ENCODE measurements at regions not wholly inside any gene's neighbourhood (a gene's known extent, or its start where the extent isn't known, plus 50 kb on each side); places are given as distances from the start of the nearest gene placed in this dataset.

DNA sequence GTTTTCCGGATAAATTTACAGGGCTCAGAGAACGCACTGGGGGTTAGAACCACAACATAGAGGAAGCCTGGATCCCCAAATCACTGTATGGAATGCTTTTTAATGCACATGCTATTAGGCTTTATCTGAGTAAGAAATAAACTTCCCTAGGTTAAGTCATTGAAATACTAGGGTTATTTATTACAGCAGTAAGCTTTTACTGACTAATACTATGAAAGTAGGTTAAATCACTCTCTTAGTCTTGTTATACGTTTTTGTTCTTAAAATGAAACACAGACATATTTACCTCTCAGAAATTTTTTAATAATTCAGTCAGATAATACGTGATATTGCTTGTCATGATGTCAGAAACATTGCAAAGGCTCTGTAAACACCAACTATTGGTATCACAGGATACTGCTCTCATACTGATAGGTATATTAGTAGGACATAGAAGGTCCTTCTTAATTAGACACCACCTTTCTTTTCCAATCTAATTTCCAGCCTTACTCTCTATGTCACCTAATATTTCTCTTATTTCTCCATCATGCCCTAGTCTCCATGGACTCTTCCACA lies 162.7 kb upstream of the NYAP2 start:
- DNase-seq (ENCODE audit: low read depth, low spot score) (no peak), FAIRE-seq (no peak)
- TF ChIP-seq GATA2 (IDR thresholded peaks at IDR 0.05; ENCODE audit: insufficient read depth, insufficient read length, low read depth, low read length) (no peak), JUN (IDR thresholded peaks at IDR 0.05; ENCODE audit: borderline replicate concordance, insufficient read depth, insufficient read length, low read depth) (no peak)
- Histone ChIP-seq H3K9ac (replicated peaks; ENCODE audit: extremely low read depth, insufficient read depth, low read length) (no peak overlapping the region), H3K4me1 (ENCODE audit: control insufficient read depth, extremely low read depth, insufficient read depth, low read length) (no peaks in the 10 kb centered on the region), H3K4me2 (ENCODE audit: insufficient read depth, low read length) (no peak overlapping the region), H2AFZ (ENCODE audit: low read depth, low read length) (no peak overlapping the region), H4K20me1 (replicated peaks; ENCODE audit: control insufficient read depth, extremely low read depth, insufficient read depth, low read length) (no peaks in the 10 kb centered on the region), H3K79me2 (ENCODE audit: control insufficient read depth, insufficient read depth, low read length) (no peaks in the 10 kb centered on the region), H3K4me3 (replicated peaks in 1 of 3; ENCODE audit: insufficient read depth in 1 of 3, low read depth in 1 of 3, low read length in 3 of 3) (no peak overlapping the region), H3K9me3 (replicated peaks; ENCODE audit: control insufficient read depth, insufficient read depth, low read length) (no peaks in the 10 kb centered on the region), H3K27ac (ENCODE audit: insufficient read depth, low read depth, low read length) (no peak overlapping the region), H3K27me3 (ENCODE audit: control insufficient read depth in 2 of 2, insufficient read depth in 2 of 2, low read length in 2 of 2) (no peaks in the 10 kb centered on the region), H3K36me3 (ENCODE audit: control insufficient read depth in 2 of 2, extremely low read depth in 1 of 2, insufficient read depth in 2 of 2, low read length in 2 of 2) (no peaks in the 10 kb centered on the region), H3K9me1 (replicated peaks; ENCODE audit: control insufficient read depth, extremely low read depth, insufficient read depth, low read length) (no peaks in the 10 kb centered on the region)
- BruUV-seq (replicated peaks) = no TSS peak
- ChIA-PET POLR2A (no interaction called here), CTCF (no interaction called here)
- intact Hi-C loops (cut with micrococcal nuclease) (no loop called here), dilution Hi-C loops (cut with MboI; ENCODE audit: extremely low pct_ligation_motif_present, low sequenced_read_pairs) (no loop called here)

DNA sequence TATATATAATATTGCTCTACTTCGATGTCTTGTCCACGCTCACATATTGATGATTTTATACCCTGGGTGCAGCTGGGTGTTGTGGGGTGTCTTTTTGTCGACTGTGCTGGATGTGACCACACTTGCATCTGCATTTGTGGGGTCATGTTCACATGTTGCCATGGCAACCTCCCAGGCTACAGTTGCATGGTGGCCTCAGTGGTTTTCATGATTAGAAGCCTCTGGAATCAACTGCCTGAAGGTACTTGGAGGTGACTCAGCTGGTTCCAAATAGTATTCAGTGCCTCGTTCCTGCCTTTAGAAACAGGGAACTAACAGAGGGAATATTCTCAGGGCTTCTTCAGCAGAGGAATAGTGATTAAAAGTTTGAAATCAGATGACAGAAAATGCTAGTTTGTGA lies 166.3 kb upstream of the NYAP2 start:
- Histone ChIP-seq H4K20me1 (replicated peaks; ENCODE audit: control insufficient read depth, extremely low read depth, insufficient read depth, low read length) (no peaks in the 10 kb centered on the region), H3K9me3 (replicated peaks; ENCODE audit: control insufficient read depth, insufficient read depth, low read length) (no peaks in the 10 kb centered on the region), H3K4me2 (ENCODE audit: insufficient read depth, low read length) (no peak overlapping the region), H3K4me3 (replicated peaks in 1 of 3; ENCODE audit: insufficient read depth in 1 of 3, low read depth in 1 of 3, low read length in 3 of 3) (no peak overlapping the region), H3K27ac (ENCODE audit: insufficient read depth, low read depth, low read length) (no peak overlapping the region), H3K4me1 (ENCODE audit: control insufficient read depth, extremely low read depth, insufficient read depth, low read length) (no peaks in the 10 kb centered on the region), H3K79me2 (ENCODE audit: control insufficient read depth, insufficient read depth, low read length) (no peaks in the 10 kb centered on the region), H3K36me3 (ENCODE audit: control insufficient read depth in 2 of 2, extremely low read depth in 1 of 2, insufficient read depth in 2 of 2, low read length in 2 of 2) (no peaks in the 10 kb centered on the region), H3K27me3 (ENCODE audit: control insufficient read depth in 2 of 2, insufficient read depth in 2 of 2, low read length in 2 of 2) (no peaks in the 10 kb centered on the region), H2AFZ (ENCODE audit: low read depth, low read length) (no peak overlapping the region), H3K9ac (replicated peaks; ENCODE audit: extremely low read depth, insufficient read depth, low read length) (no peak overlapping the region), H3K9me1 (replicated peaks; ENCODE audit: control insufficient read depth, extremely low read depth, insufficient read depth, low read length) (no peaks in the 10 kb centered on the region)
- BruUV-seq (replicated peaks) = no TSS peak
- POLR2A ChIA-PET = no interaction called here
- FAIRE-seq (no peak), DNase-seq (ENCODE audit: low read depth, low spot score) (no peak)
- intact Hi-C loops (cut with micrococcal nuclease) (no loop called here), dilution Hi-C loops (cut with MboI; ENCODE audit: extremely low pct_ligation_motif_present, low sequenced_read_pairs) (no loop called here)
- CTCF ChIA-PET = no interaction called here
- no peak for TF ChIP-seq GATA2 (IDR thresholded peaks at IDR 0.05; ENCODE audit: insufficient read depth, insufficient read length, low read depth, low read length)
- no peak for TF ChIP-seq POLR2AphosphoS5 (IDR thresholded peaks at IDR 0.05; ENCODE audit: insufficient read depth, low read depth, low read length)

Data from endothelial cell of umbilical vein (primary cell).